ENCODE measurements at regions not wholly inside any gene's neighbourhood (a gene's known extent, or its start where the extent isn't known, plus 50 kb on each side); places are given as distances from the start of the nearest gene placed in this dataset.

GRCh38 chr18:22848615-22849014 lies 84.5 kb upstream of the RBBP8 start:
- no peak for TF ChIP-seq REST (IDR thresholded peaks at IDR 0.05; ENCODE audit: insufficient replicate concordance, low read depth)
- no peak for TF ChIP-seq CTCF (IDR thresholded peaks at IDR 0.05; ENCODE audit: insufficient read depth, low read length)
- no peak for TF ChIP-seq GABPA (IDR thresholded peaks at IDR 0.05; ENCODE audit: low read depth)

Measured in HL-60 (cell line).